IMR-90 (cell line): ENCODE measurements at regions not wholly inside any gene's neighbourhood (a gene's known extent, or its start where the extent isn't known, plus 50 kb on each side); places are given as distances from the start of the nearest gene placed in this dataset.

Source experiments
- CEBPB ChIP-seq: IDR thresholded peaks from 2 replicates; pipeline ENCODE4 v1.6.1; 2012; ENCODE audit warnings: low read depth, low read length, improper control_type of control experiment
- MAFK ChIP-seq: IDR thresholded peaks from 2 replicates; pipeline ENCODE4 v1.6.1; 2012; ENCODE audit warnings: low read depth, low read length, improper control_type of control experiment
- MXI1 ChIP-seq: IDR thresholded peaks from 2 replicates; pipeline ENCODE4 v1.6.1; 2012; ENCODE audit warnings: low read depth, mild to moderate bottlenecking, low read length, moderate library complexity, borderline replicate concordance
- NFE2L2 ChIP-seq: fragments of 150-350 bp; IDR thresholded peaks from 2 replicates; pipeline ENCODE4 v1.6.1; 2016; ENCODE audit warnings: low read depth, mild to moderate bottlenecking, low read length
- POLR2A ChIP-seq: IDR thresholded peaks from 2 replicates; pipeline ENCODE4 v1.6.1; 2012; ENCODE audit warnings: mild to moderate bottlenecking, low read depth, low read length
- RAD21 ChIP-seq: IDR thresholded peaks from 2 replicates; pipeline ENCODE4 v1.6.1; 2012; ENCODE audit warnings: low read length, improper control_type of control experiment
- TF ChIP-seq, protein P1 (sequence below): conservative IDR thresholded peaks from 2 replicates; pipeline ENCODE4 v1.5.1; 2012; ENCODE audit warnings: mild to moderate bottlenecking, low read depth, low read length, improper control_type of control experiment

DNA sequence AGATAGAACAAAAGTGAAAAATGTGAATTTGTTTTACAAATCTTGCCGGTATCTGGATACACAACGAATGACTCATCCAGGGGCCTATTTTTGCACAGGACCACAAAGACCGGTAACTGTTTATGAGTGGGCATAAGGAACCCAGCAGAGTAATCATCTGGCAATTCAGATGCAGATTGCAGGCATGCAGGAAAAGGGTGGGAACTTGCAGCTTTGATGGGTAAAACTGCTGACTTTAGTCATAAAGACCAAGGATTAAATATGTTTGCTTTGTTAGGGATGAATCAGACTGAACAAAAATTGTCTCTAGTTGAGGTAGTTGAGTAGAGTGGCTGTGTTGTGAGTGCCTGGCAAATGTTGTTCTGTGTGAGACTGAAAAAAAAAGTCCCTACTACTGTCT, 309.6 kb upstream of the CCNH start:
- TF ChIP-seq, protein P1, sequence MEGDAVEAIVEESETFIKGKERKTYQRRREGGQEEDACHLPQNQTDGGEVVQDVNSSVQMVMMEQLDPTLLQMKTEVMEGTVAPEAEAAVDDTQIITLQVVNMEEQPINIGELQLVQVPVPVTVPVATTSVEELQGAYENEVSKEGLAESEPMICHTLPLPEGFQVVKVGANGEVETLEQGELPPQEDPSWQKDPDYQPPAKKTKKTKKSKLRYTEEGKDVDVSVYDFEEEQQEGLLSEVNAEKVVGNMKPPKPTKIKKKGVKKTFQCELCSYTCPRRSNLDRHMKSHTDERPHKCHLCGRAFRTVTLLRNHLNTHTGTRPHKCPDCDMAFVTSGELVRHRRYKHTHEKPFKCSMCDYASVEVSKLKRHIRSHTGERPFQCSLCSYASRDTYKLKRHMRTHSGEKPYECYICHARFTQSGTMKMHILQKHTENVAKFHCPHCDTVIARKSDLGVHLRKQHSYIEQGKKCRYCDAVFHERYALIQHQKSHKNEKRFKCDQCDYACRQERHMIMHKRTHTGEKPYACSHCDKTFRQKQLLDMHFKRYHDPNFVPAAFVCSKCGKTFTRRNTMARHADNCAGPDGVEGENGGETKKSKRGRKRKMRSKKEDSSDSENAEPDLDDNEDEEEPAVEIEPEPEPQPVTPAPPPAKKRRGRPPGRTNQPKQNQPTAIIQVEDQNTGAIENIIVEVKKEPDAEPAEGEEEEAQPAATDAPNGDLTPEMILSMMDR: no peak
- no peak for TF ChIP-seq MAFK
- no peak for TF ChIP-seq CEBPB
- no peak for TF ChIP-seq MXI1
- TF ChIP-seq POLR2A: no peak
- no peak for TF ChIP-seq RAD21
- TF ChIP-seq NFE2L2: no peak
